22Rv1 (cell line): ENCODE measurements at regions not wholly inside any gene's neighbourhood (a gene's known extent, or its start where the extent isn't known, plus 50 kb on each side); places are given as distances from the start of the nearest gene placed in this dataset.

Experiments
- H3K27ac ChIP-seq: fragments of 450-650 bp; 2 replicates; pipeline ENCODE4 v1.5.1; 2017
- CTCF ChIP-seq: fragments of 450-650 bp; IDR thresholded peaks from 2 replicates; pipeline ENCODE4 v1.5.1; 2017; ENCODE audit warnings: mild to moderate bottlenecking
- ZFX ChIP-seq: fragments of 450-650 bp; IDR thresholded peaks from 2 replicates; pipeline ENCODE4 v1.6.1; 2017; ENCODE audit warnings: antibody characterized with exemption, borderline replicate concordance

- TF ChIP-seq ZFX (no peak), CTCF (no peak)
- no peak overlapping the region for H3K27ac ChIP-seq
Observed at GRCh38 chr7:25787336-25787735, 364.7 kb upstream of the NFE2L3 start.

GRCh38 chr7:25788371-25788770, 363.6 kb upstream of the NFE2L3 start:
- TF ChIP-seq ZFX (no peak), CTCF (no peak)

GRCh38 chr7:25788961-25789620, 362.9 kb upstream of the NFE2L3 start:
- H3K27ac ChIP-seq = no peak overlapping the region
- TF ChIP-seq CTCF = no peak
- no peak for TF ChIP-seq ZFX

More at GRCh38 chr7:25788371-25788770, 363.6 kb upstream of the NFE2L3 start:
- H3K27ac ChIP-seq = no peak overlapping the region

- no peak overlapping the region for H3K27ac ChIP-seq
- TF ChIP-seq CTCF (no peak), ZFX (no peak)
Observed at GRCh38 chr7:25789701-25790640, 362.0 kb upstream of the NFE2L3 start.

GRCh38 chr7:25790963-25791362, 361.0 kb upstream of the NFE2L3 start:
- H3K27ac ChIP-seq = no peak overlapping the region

GRCh38 chr7:25792586-25792985, 359.4 kb upstream of the NFE2L3 start:
- H3K27ac ChIP-seq = no peak overlapping the region
- TF ChIP-seq CTCF (no peak), ZFX (no peak)

More at GRCh38 chr7:25790963-25791362, 361.0 kb upstream of the NFE2L3 start:
- TF ChIP-seq CTCF (no peak), ZFX (no peak)

- no peak overlapping the region for H3K27ac ChIP-seq
- no peak for TF ChIP-seq CTCF
- no peak for TF ChIP-seq ZFX
Observed at GRCh38 chr7:25795824-25796235, 356.2 kb upstream of the NFE2L3 start.
